Caco-2 (cell line): ENCODE measurements at regions not wholly inside any gene's neighbourhood (a gene's known extent, or its start where the extent isn't known, plus 50 kb on each side); places are given as distances from the start of the nearest gene placed in this dataset.

Experiments
- BruUV-seq: library from RNA; stranded (reverse); fragments of 400-500 nt; replicated peaks from 2 replicates; lab custom pipeline; 2021; lab: Mats Ljungman, UMichigan
- CTCF ChIA-PET: fragments of 300-600 bp; sonication (Branson Sonifier 250); formaldehyde crosslinking; loops from one replicate; lab custom pipeline; 2022; ENCODE audit warnings: antibody characterized with exemption; lab: Charles Lee
- POLR2A ChIA-PET: fragments of 300-600 bp; sonication (Branson Sonifier 250); formaldehyde crosslinking; loops from one replicate; lab custom pipeline; 2022; ENCODE audit warnings: antibody characterized with exemption; lab: Charles Lee
- DNase-seq, 2 experiments: peaks; one replicate each; pipeline versions ENCODE4 v3.0.0 to v3.0.0-alpha.2; 2020 to 2022
- H3K27me3 ChIP-seq: replicated peaks from 2 replicates; pipeline ENCODE4 v1.6.0; 2011; ENCODE audit warnings: low read length; ENCODE audit not compliant: control insufficient read depth, insufficient read depth
- H3K36me3 ChIP-seq: 2 replicates; pipeline ENCODE4 v1.5.1; 2011; ENCODE audit warnings: low read length; ENCODE audit not compliant: control insufficient read depth, insufficient read depth
- H3K4me1 ChIP-seq: fragments of 250-450 bp; sonication (Bioruptor Pico); 2 replicates; pipeline ENCODE4 v1.5.1; 2020; ENCODE audit warnings: mild to moderate bottlenecking
- H3K4me3 ChIP-seq: 2 replicates; pipeline ENCODE4 v1.5.1; 2011; ENCODE audit warnings: low read depth, mild to moderate bottlenecking, control low read depth, low read length
- H3K9me3 ChIP-seq: fragments of 250-450 bp; sonication (Bioruptor Pico); 2 replicates; pipeline ENCODE4 v1.5.1; 2020; ENCODE audit warnings: mild to moderate bottlenecking, moderate library complexity
- H3K27ac Mint-ChIP-seq: one replicate; pipeline ENCODE4 v1.8.0; 2022; ENCODE audit warnings: mixed read lengths; ENCODE audit not compliant: unreplicated experiment
- H3K27me3 Mint-ChIP-seq: one replicate; pipeline ENCODE4 v1.8.0; 2022; ENCODE audit warnings: mixed read lengths; ENCODE audit not compliant: insufficient read depth, unreplicated experiment
- H3K36me3 Mint-ChIP-seq: one replicate; pipeline ENCODE4 v1.8.0; 2022; ENCODE audit warnings: mild to moderate bottlenecking, mixed read lengths; ENCODE audit not compliant: insufficient read depth, unreplicated experiment
- H3K4me1 Mint-ChIP-seq: one replicate; pipeline ENCODE4 v1.8.0; 2022; ENCODE audit warnings: low read depth, mixed read lengths; ENCODE audit not compliant: unreplicated experiment
- H3K4me3 Mint-ChIP-seq: one replicate; pipeline ENCODE4 v1.8.0; 2022; ENCODE audit warnings: mild to moderate bottlenecking, moderate library complexity, mixed read lengths; ENCODE audit not compliant: unreplicated experiment
- H3K9me3 Mint-ChIP-seq: one replicate; pipeline ENCODE4 v1.8.0; 2022; ENCODE audit warnings: mixed read lengths; ENCODE audit not compliant: unreplicated experiment
- CTCF ChIP-seq, 2 experiments: fragments of 200-600 bp in 1 of 2; IDR thresholded peaks; 1 replicate in 1 of 2; 2 replicates in 1 of 2; pipeline versions ENCODE4 v1.5.1 to v1.8.0; 2011 to 2022; ENCODE audit warnings: antibody characterized with exemption in 1 of 2, control low read depth in 1 of 2, inconsistent platforms in 1 of 2, low read depth in 1 of 2, low read length in 1 of 2, mild to moderate bottlenecking in 1 of 2, moderate library complexity in 1 of 2; ENCODE audit not compliant: insufficient read depth in 1 of 2, severe bottlenecking in 1 of 2, unreplicated experiment in 1 of 2
- intact Hi-C: fragments of 100-400 bp; cut with micrococcal nuclease; formaldehyde crosslinking; loops from one replicate; pipeline ENCODE4 v1.10.0; 2022; ENCODE audit not compliant: unreplicated experiment

GRCh38 chr9:104286187-104286586, 192.1 kb downstream of the SMC2 start:
- H3K9me3 ChIP-seq, result no peaks in the 10 kb centered on the region
- no peaks in the 10 kb centered on the region for H3K9me3 Mint-ChIP-seq
- intact Hi-C loops, result no loop called here
- ChIA-PET CTCF (no interaction called here), POLR2A (no interaction called here)
- DNase-seq, result no peak
- no peaks in the 10 kb centered on the region for H3K27me3 ChIP-seq
- no TSS peak for BruUV-seq
- H3K4me1 ChIP-seq, result no peaks in the 10 kb centered on the region
- no peak overlapping the region for H3K4me3 ChIP-seq
- H3K4me1 Mint-ChIP-seq, result peaks cover 10% of the 10 kb centered on the region
- H3K36me3 Mint-ChIP-seq, result no peaks in the 10 kb centered on the region
- no peak overlapping the region for H3K4me3 Mint-ChIP-seq
- H3K27ac Mint-ChIP-seq, result no peak overlapping the region
- H3K27me3 Mint-ChIP-seq, result no peaks in the 10 kb centered on the region
- no peak for TF ChIP-seq CTCF (IDR thresholded peaks at IDR 0.05; ENCODE audit: insufficient read depth in 1 of 2, low read depth in 1 of 2, low read length in 1 of 2, severe bottlenecking in 1 of 2, unreplicated experiment in 1 of 2)
- H3K36me3 ChIP-seq, result no peaks in the 10 kb centered on the region

- Histone ChIP-seq H3K4me3 (no peak overlapping the region), H3K9me3 (no peaks in the 10 kb centered on the region), H3K4me1 (no peaks in the 10 kb centered on the region), H3K36me3 (no peaks in the 10 kb centered on the region), H3K27me3 (no peaks in the 10 kb centered on the region)
- DNase-seq, result no peak
- Mint-ChIP-seq H3K4me3 (no peak overlapping the region), H3K36me3 (no peaks in the 10 kb centered on the region), H3K9me3 (no peaks in the 10 kb centered on the region), H3K4me1 (peaks cover 10% of the 10 kb centered on the region), H3K27ac (no peak overlapping the region), H3K27me3 (no peaks in the 10 kb centered on the region)
- CTCF ChIA-PET, result no interaction called here
- POLR2A ChIA-PET, result no interaction called here
- no TSS peak for BruUV-seq
- no peak for TF ChIP-seq CTCF (IDR thresholded peaks at IDR 0.05; ENCODE audit: insufficient read depth in 1 of 2, low read depth in 1 of 2, low read length in 1 of 2, severe bottlenecking in 1 of 2, unreplicated experiment in 1 of 2)
- intact Hi-C loops, result no loop called here
These were observed 192.7 kb downstream of the SMC2 start for GRCh38 chr9:104286799-104287198.

GRCh38 chr9:104287253-104287878, 193.3 kb downstream of the SMC2 start:
- BruUV-seq, result no TSS peak
- no peak for DNase-seq
- H3K36me3 ChIP-seq, result no peaks in the 10 kb centered on the region
- ChIA-PET CTCF (no interaction called here), POLR2A (no interaction called here)
- no peak overlapping the region for H3K4me3 ChIP-seq
- no peaks in the 10 kb centered on the region for H3K9me3 ChIP-seq
- H3K4me1 ChIP-seq, result no peaks in the 10 kb centered on the region
- no peak for TF ChIP-seq CTCF (IDR thresholded peaks at IDR 0.05; ENCODE audit: insufficient read depth in 1 of 2, low read depth in 1 of 2, low read length in 1 of 2, severe bottlenecking in 1 of 2, unreplicated experiment in 1 of 2)
- Mint-ChIP-seq H3K9me3 (no peaks in the 10 kb centered on the region), H3K4me1 (peaks cover 10% of the 10 kb centered on the region), H3K27ac (no peak overlapping the region), H3K36me3 (no peaks in the 10 kb centered on the region), H3K27me3 (no peaks in the 10 kb centered on the region), H3K4me3 (no peak overlapping the region)
- intact Hi-C loops, result no loop called here
- no peaks in the 10 kb centered on the region for H3K27me3 ChIP-seq
